Astrocyte (in vitro differentiated cells and primary cell): ENCODE measurements at regions not wholly inside any gene's neighbourhood (a gene's known extent, or its start where the extent isn't known, plus 50 kb on each side); places are given as distances from the start of the nearest gene placed in this dataset.

Experiments used
- EZH2 ChIP-seq: IDR thresholded peaks from 2 replicates; pipeline ENCODE4 v1.6.1; 2012; ENCODE audit warnings: mild to moderate bottlenecking, low read length, inconsistent platforms; ENCODE audit not compliant: insufficient read depth
- TF ChIP-seq, protein P1 (sequence below): IDR thresholded peaks from 2 replicates; pipeline ENCODE4 v1.5.1; 2011; ENCODE audit warnings: low read depth, mild to moderate bottlenecking, inconsistent platforms, low read length, moderate library complexity; ENCODE audit not compliant: insufficient read depth

DNA sequence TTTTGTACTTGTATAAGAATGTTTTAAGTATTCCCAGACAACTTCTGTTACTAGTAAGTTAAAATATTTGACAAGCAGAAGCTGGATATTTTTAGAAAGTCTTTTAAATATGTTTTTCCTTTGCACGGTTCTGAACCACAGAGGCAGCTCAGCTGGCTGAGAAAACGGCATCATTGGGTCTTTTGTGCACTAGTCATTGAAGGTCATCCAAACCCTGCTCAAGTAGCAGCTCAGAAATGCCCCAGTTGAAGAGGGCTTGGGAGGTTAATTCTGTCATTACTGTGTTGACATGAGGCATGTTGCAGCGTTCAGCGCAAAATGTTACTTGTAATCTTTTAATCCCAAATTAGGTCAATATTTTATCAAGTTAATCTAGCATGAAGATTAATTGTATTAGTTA lies 383.7 kb upstream of the FAM241A start:
- TF ChIP-seq, protein P1, sequence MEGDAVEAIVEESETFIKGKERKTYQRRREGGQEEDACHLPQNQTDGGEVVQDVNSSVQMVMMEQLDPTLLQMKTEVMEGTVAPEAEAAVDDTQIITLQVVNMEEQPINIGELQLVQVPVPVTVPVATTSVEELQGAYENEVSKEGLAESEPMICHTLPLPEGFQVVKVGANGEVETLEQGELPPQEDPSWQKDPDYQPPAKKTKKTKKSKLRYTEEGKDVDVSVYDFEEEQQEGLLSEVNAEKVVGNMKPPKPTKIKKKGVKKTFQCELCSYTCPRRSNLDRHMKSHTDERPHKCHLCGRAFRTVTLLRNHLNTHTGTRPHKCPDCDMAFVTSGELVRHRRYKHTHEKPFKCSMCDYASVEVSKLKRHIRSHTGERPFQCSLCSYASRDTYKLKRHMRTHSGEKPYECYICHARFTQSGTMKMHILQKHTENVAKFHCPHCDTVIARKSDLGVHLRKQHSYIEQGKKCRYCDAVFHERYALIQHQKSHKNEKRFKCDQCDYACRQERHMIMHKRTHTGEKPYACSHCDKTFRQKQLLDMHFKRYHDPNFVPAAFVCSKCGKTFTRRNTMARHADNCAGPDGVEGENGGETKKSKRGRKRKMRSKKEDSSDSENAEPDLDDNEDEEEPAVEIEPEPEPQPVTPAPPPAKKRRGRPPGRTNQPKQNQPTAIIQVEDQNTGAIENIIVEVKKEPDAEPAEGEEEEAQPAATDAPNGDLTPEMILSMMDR, result no peak
- TF ChIP-seq EZH2, result no peak
